HEK293 (cell line): ENCODE measurements at regions not wholly inside any gene's neighbourhood (a gene's known extent, or its start where the extent isn't known, plus 50 kb on each side); places are given as distances from the start of the nearest gene placed in this dataset.

ENCODE experiments used
- CTCF ChIA-PET: fragments of 350-600 bp; formaldehyde crosslinking; extraction: SDS; loops from one replicate; lab custom pipeline; 2021; ENCODE audit warnings: antibody characterized with exemption; lab: Yijun Ruan, JAX
- POLR2A ChIA-PET: fragments of 300-600 bp; formaldehyde crosslinking; extraction: SDS; loops from one replicate; lab custom pipeline; 2020; ENCODE audit warnings: antibody characterized with exemption, inconsistent platforms; lab: Yijun Ruan, JAX
- H3K27ac ChIP-seq: fragments of 200-500 bp; sonication (Bioruptor generic); 2 replicates; pipeline ENCODE4 v1.5.1; 2014; ENCODE audit warnings: low read depth, low read length, control low read depth, inconsistent platforms; ENCODE audit errors: extremely low read depth
- H3K36me3 ChIP-seq, 2 experiments: fragments of 200-500 bp in 1 of 2; sonication (Bioruptor generic) in 1 of 2; 1 replicate in 1 of 2; 2 replicates in 1 of 2; pipeline ENCODE4 v1.5.1; 2014 to 2017; ENCODE audit warnings: inconsistent platforms in 2 of 2, low read length in 2 of 2; ENCODE audit not compliant: control insufficient read depth in 2 of 2, insufficient read depth in 1 of 2
- H3K4me1 ChIP-seq: fragments of 200-500 bp; sonication (Bioruptor generic); 2 replicates; pipeline ENCODE4 v1.5.1; 2014; ENCODE audit warnings: mild to moderate bottlenecking, low read length, inconsistent platforms; ENCODE audit not compliant: control insufficient read depth, insufficient read depth
- H3K4me3 ChIP-seq: 2 replicates; pipeline ENCODE4 v1.5.1; 2011; ENCODE audit warnings: low read depth, mild to moderate bottlenecking, control low read depth, low read length, moderate library complexity
- H3K9me3 ChIP-seq: fragments of 200-500 bp; sonication (Bioruptor generic); 2 replicates; pipeline ENCODE4 v1.5.1; 2014; ENCODE audit warnings: low read depth, low read length, inconsistent platforms; ENCODE audit not compliant: control insufficient read depth, insufficient read depth
- EGR2 ChIP-seq: fragments of 450-650 bp; formaldehyde crosslinking; IDR thresholded peaks from 2 replicates; pipeline ENCODE4 v1.5.1; 2016; ENCODE audit warnings: low read depth, missing biosample characterization, missing genetic modification characterization
- HOXA7 ChIP-seq: sonication (generic); formaldehyde crosslinking; IDR thresholded peaks from 2 replicates; pipeline ENCODE4 v1.8.1; 2022; ENCODE audit warnings: missing genetic modification reagents, borderline replicate concordance
- KLF1 ChIP-seq: fragments of 450-650 bp; formaldehyde crosslinking; IDR thresholded peaks from 2 replicates; pipeline ENCODE4 v1.5.1; 2016; ENCODE audit warnings: missing biosample characterization, missing genetic modification characterization
- KLF9 ChIP-seq: fragments of 450-650 bp; formaldehyde crosslinking; IDR thresholded peaks from 2 replicates; pipeline ENCODE4 v1.5.1; 2016; ENCODE audit warnings: missing biosample characterization, missing genetic modification characterization, low read depth
- SCRT2 ChIP-seq: fragments of 450-650 bp; formaldehyde crosslinking; IDR thresholded peaks from 2 replicates; pipeline ENCODE4 v1.5.1; 2016; ENCODE audit warnings: missing biosample characterization, missing genetic modification characterization
- ZBTB21 ChIP-seq: fragments of 450-650 bp; formaldehyde crosslinking; IDR thresholded peaks from 2 replicates; pipeline ENCODE4 v1.5.1; 2017; ENCODE audit warnings: missing biosample characterization, missing genetic modification characterization
- ZBTB7A ChIP-seq: fragments of 450-650 bp; formaldehyde crosslinking; IDR thresholded peaks from 2 replicates; pipeline ENCODE4 v1.5.1; 2016; ENCODE audit warnings: low read depth, missing biosample characterization, missing genetic modification characterization
- ZFP3 ChIP-seq: fragments of 450-650 bp; formaldehyde crosslinking; IDR thresholded peaks from 2 replicates; pipeline ENCODE4 v1.5.1; 2016; ENCODE audit warnings: low read depth, missing biosample characterization, missing genetic modification characterization
- ZNF2 ChIP-seq: fragments of 450-650 bp; formaldehyde crosslinking; IDR thresholded peaks from 2 replicates; pipeline ENCODE4 v1.5.1; 2016; ENCODE audit warnings: missing biosample characterization, missing genetic modification characterization
- ZNF274 ChIP-seq, 2 experiments: fragments of 200-500 bp in 1 of 2; fragments of 450-650 bp in 1 of 2; sonication (Bioruptor generic) in 1 of 2; formaldehyde crosslinking in 1 of 2; IDR thresholded peaks; 2 replicates each; pipeline versions ENCODE4 v1.5.1 to v1.6.1; 2014 to 2016; ENCODE audit warnings: borderline replicate concordance in 1 of 2, inconsistent platforms in 1 of 2, low read length in 1 of 2, missing biosample characterization in 1 of 2, missing genetic modification characterization in 1 of 2
- ZNF350 ChIP-seq: fragments of 450-650 bp; formaldehyde crosslinking; IDR thresholded peaks from 2 replicates; pipeline ENCODE4 v1.5.0; 2017; ENCODE audit warnings: missing biosample characterization, mild to moderate bottlenecking, missing genetic modification characterization
- ZNF366 ChIP-seq: fragments of 450-650 bp; formaldehyde crosslinking; conservative IDR thresholded peaks from 2 replicates; pipeline ENCODE4 v1.5.1; 2016; ENCODE audit warnings: missing biosample characterization, missing genetic modification characterization
- ZNF398 ChIP-seq: fragments of 450-650 bp; formaldehyde crosslinking; IDR thresholded peaks from 2 replicates; pipeline ENCODE4 v1.5.1; 2017; ENCODE audit warnings: missing biosample characterization, missing genetic modification characterization
- ZNF48 ChIP-seq: fragments of 450-650 bp; formaldehyde crosslinking; IDR thresholded peaks from 2 replicates; pipeline ENCODE4 v1.5.1; 2016; ENCODE audit warnings: missing biosample characterization, missing genetic modification characterization
- ZNF548 ChIP-seq: fragments of 450-650 bp; formaldehyde crosslinking; IDR thresholded peaks from 2 replicates; pipeline ENCODE4 v1.5.1; 2016; ENCODE audit warnings: missing biosample characterization, missing genetic modification characterization
- ZNF561 ChIP-seq: fragments of 450-650 bp; IDR thresholded peaks from 2 replicates; pipeline ENCODE4 v1.5.1; 2018; ENCODE audit warnings: missing biosample characterization, missing genetic modification characterization, borderline replicate concordance
- ZNF623 ChIP-seq: fragments of 450-650 bp; formaldehyde crosslinking; IDR thresholded peaks from 2 replicates; pipeline ENCODE4 v1.5.1; 2016; ENCODE audit warnings: missing biosample characterization, missing genetic modification characterization
- ZNF645 ChIP-seq: fragments of 450-650 bp; formaldehyde crosslinking; IDR thresholded peaks from 2 replicates; pipeline ENCODE4; 2016; ENCODE audit warnings: missing biosample characterization, missing genetic modification characterization
- ZNF654 ChIP-seq: fragments of 450-650 bp; formaldehyde crosslinking; IDR thresholded peaks from 2 replicates; pipeline ENCODE4 v1.5.1; 2016; ENCODE audit warnings: low read depth, missing biosample characterization, missing genetic modification characterization
- ZNF664 ChIP-seq: fragments of 450-650 bp; formaldehyde crosslinking; IDR thresholded peaks from 2 replicates; pipeline ENCODE4 v1.5.1; 2016; ENCODE audit warnings: missing biosample characterization, missing genetic modification characterization
- ZNF701 ChIP-seq: fragments of 450-650 bp; formaldehyde crosslinking; IDR thresholded peaks from 2 replicates; pipeline ENCODE4 v1.5.1; 2016; ENCODE audit warnings: missing biosample characterization, missing genetic modification characterization
- ZNF76 ChIP-seq: fragments of 450-650 bp; formaldehyde crosslinking; IDR thresholded peaks from 2 replicates; pipeline ENCODE4; 2016; ENCODE audit warnings: low read depth, missing biosample characterization, missing genetic modification characterization, borderline replicate concordance
- ZNF768 ChIP-seq: fragments of 450-650 bp; formaldehyde crosslinking; IDR thresholded peaks from 2 replicates; pipeline ENCODE4 v1.5.1; 2018; ENCODE audit warnings: missing biosample characterization, mild to moderate bottlenecking, missing genetic modification characterization
- ZNF777 ChIP-seq: fragments of 450-650 bp; formaldehyde crosslinking; IDR thresholded peaks from 2 replicates; pipeline ENCODE4 v1.5.1; 2017; ENCODE audit warnings: missing biosample characterization, missing genetic modification characterization, borderline replicate concordance
- ZNF830 ChIP-seq: fragments of 450-650 bp; IDR thresholded peaks from 2 replicates; pipeline ENCODE4 v1.5.0; 2018; ENCODE audit warnings: missing biosample characterization, missing genetic modification characterization, low read depth, mild to moderate bottlenecking, moderate library complexity
- ZNF843 ChIP-seq: fragments of 450-650 bp; formaldehyde crosslinking; IDR thresholded peaks from 2 replicates; pipeline ENCODE4 v1.5.1; 2016; ENCODE audit warnings: missing biosample characterization, missing genetic modification characterization
- ZXDB ChIP-seq: fragments of 450-650 bp; formaldehyde crosslinking; IDR thresholded peaks from 2 replicates; pipeline ENCODE4 v1.5.1; 2016; ENCODE audit warnings: missing biosample characterization, missing genetic modification characterization
- TF ChIP-seq, protein P1 (sequence below): fragments of 450-650 bp; formaldehyde crosslinking; IDR thresholded peaks from 2 replicates; pipeline ENCODE4 v1.5.1; 2017; ENCODE audit warnings: missing biosample characterization, missing genetic modification characterization
- TF ChIP-seq, protein P2 (sequence below): fragments of 450-650 bp; formaldehyde crosslinking; IDR thresholded peaks from 2 replicates; pipeline ENCODE4 v1.5.1; 2016; ENCODE audit warnings: missing biosample characterization, missing genetic modification characterization

GRCh38 chr6:147099974-147100373 lies 104.2 kb upstream of the STXBP5 start (continued):
- TF ChIP-seq ZNF398 (tag by site-specific recombination) (no peak), ZNF2 (tag by site-specific recombination) (no peak), ZNF350 (tag by site-specific recombination) (no peak), ZBTB7A (tag by site-specific recombination) (no peak), ZNF777 (tag by site-specific recombination) (no peak), KLF1 (tag by site-specific recombination) (no peak)

GRCh38 chr6:147103007-147103406 lies 101.2 kb upstream of the STXBP5 start:
- Histone ChIP-seq H3K4me1 (no peaks in the 10 kb centered on the region), H3K36me3 (no peaks in the 10 kb centered on the region), H3K4me3 (no peak overlapping the region), H3K27ac (no peak overlapping the region), H3K9me3 (no peaks in the 10 kb centered on the region)
- CTCF ChIA-PET: no interaction called here
- TF ChIP-seq HOXA7 (CRISPR knock-in tag): no peak
- TF ChIP-seq ZNF366: no peak
- POLR2A ChIA-PET: no interaction called here

DNA sequence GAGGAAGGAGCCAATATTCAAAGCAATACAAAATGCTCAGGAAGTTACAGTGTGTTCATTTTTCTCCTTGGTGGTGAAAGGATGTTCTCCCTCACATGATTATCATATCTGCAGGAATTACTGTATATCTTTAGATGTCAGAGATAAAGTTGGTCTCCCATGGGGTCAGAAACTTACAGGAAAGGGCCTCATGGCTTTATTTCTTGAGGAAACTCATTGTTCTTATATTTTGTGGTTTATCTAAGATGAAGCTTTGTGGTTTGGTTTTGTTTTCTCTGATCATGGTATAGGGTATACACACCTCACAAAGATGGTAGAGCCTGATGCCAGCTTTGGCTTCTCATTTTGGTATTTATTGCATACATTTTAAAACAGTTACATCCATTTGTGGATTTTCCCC lies 100.5 kb upstream of the STXBP5 start:
- Histone ChIP-seq H3K4me1 (no peaks in the 10 kb centered on the region), H3K4me3 (no peak overlapping the region), H3K36me3 (no peaks in the 10 kb centered on the region), H3K27ac (no peak overlapping the region), H3K9me3 (no peaks in the 10 kb centered on the region)
- CTCF ChIA-PET: no interaction called here
- POLR2A ChIA-PET: no interaction called here
- TF ChIP-seq, protein P1, sequence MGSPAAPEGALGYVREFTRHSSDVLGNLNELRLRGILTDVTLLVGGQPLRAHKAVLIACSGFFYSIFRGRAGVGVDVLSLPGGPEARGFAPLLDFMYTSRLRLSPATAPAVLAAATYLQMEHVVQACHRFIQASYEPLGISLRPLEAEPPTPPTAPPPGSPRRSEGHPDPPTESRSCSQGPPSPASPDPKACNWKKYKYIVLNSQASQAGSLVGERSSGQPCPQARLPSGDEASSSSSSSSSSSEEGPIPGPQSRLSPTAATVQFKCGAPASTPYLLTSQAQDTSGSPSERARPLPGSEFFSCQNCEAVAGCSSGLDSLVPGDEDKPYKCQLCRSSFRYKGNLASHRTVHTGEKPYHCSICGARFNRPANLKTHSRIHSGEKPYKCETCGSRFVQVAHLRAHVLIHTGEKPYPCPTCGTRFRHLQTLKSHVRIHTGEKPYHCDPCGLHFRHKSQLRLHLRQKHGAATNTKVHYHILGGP (tag by site-specific recombination): no peak
- no peak for TF ChIP-seq ZNF701 (tag by site-specific recombination)
- no peak for TF ChIP-seq ZNF48 (tag by site-specific recombination)
- TF ChIP-seq SCRT2 (tag by site-specific recombination): no peak
- TF ChIP-seq ZNF664 (tag by site-specific recombination): no peak
- no peak for TF ChIP-seq ZNF654 (tag by site-specific recombination)
- TF ChIP-seq ZBTB21 (tag by site-specific recombination): no peak
- no peak for TF ChIP-seq ZNF561 (tag by site-specific recombination)
- TF ChIP-seq ZNF768 (tag by site-specific recombination): no peak
- TF ChIP-seq ZNF623 (tag by site-specific recombination): no peak
- TF ChIP-seq EGR2 (tag by site-specific recombination): no peak
- TF ChIP-seq ZNF548 (tag by site-specific recombination): no peak
- TF ChIP-seq ZXDB: no peak

DNA sequence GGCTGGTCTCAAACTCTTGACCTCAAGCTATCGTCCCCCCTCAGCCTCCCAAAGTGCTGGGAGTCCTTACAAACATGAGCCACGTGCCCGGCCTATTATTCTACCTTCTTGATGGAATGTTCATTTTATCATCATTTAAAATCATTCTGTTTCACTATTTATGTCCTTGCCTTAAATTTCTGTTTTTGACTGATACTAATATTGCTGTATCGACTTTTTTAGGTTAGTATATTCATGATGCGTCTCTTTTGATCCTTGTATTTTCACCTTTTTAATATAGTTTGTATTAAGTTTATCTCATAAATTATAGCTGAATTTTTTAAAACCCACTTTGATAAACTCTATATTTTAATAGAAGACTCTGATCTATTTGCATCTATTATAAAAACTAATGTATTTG lies 98.4 kb upstream of the STXBP5 start:
- no peaks in the 10 kb centered on the region for H3K9me3 ChIP-seq
- no peaks in the 10 kb centered on the region for H3K36me3 ChIP-seq
- no peaks in the 10 kb centered on the region for H3K4me1 ChIP-seq
- CTCF ChIA-PET: no interaction called here
- no peak overlapping the region for H3K4me3 ChIP-seq
- POLR2A ChIA-PET: no interaction called here
- H3K27ac ChIP-seq: no peak overlapping the region
- TF ChIP-seq ZNF645 (tag by site-specific recombination) (no peak), ZNF843 (tag by site-specific recombination) (no peak), KLF9 (no peak), ZNF76 (tag by site-specific recombination) (no peak), ZNF830 (tag by site-specific recombination) (no peak), ZXDB (no peak), ZFP3 (tag by site-specific recombination) (no peak), ZNF274 (IDR thresholded peaks at IDR 0.05; ENCODE audit: low read length) (no peak), ZNF274 (tag by site-specific recombination; IDR thresholded peaks at IDR 0.05; ENCODE audit: borderline replicate concordance) (no peak)
- TF ChIP-seq, protein P2, sequence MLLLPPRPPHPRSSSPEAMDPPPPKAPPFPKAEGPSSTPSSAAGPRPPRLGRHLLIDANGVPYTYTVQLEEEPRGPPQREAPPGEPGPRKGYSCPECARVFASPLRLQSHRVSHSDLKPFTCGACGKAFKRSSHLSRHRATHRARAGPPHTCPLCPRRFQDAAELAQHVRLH: no peak
